ENCODE measurements at regions not wholly inside any gene's neighbourhood (a gene's known extent, or its start where the extent isn't known, plus 50 kb on each side); places are given as distances from the start of the nearest gene placed in this dataset.
A peak's percentile ranks its signal among the peaks of the same experiment; 100 is the strongest.
"Not testable (repeated sequence)": the region's sequence is repeated elsewhere in the genome, so short reads cannot be mapped to it uniquely, and the experiment has no call there.

GRCh38 chr7:142568435-142569097 lies 180.7 kb upstream of the PRSS1 start:
- no peak for DNase-seq

- DNase-seq, result no peak
Observed at GRCh38 chr7:142567201-142568075, 181.8 kb upstream of the PRSS1 start.

GRCh38 chr7:142566271-142566670 lies 183.0 kb upstream of the PRSS1 start:
- no peak for DNase-seq

- not testable (repeated sequence) for DNase-seq
Observed at GRCh38 chr7:142564125-142564524, 185.1 kb upstream of the PRSS1 start.

- DNase-seq, result no peak
Observed at GRCh38 chr7:142563470-142563869, 185.8 kb upstream of the PRSS1 start.

GRCh38 chr7:142562688-142563087 lies 186.6 kb upstream of the PRSS1 start:
- no peak for DNase-seq

GRCh38 chr7:142561396-142561795 lies 187.9 kb upstream of the PRSS1 start:
- DNase-seq, result not testable (repeated sequence)

GRCh38 chr7:142560770-142561169 lies 188.5 kb upstream of the PRSS1 start:
- DNase-seq, result not testable (repeated sequence)

GRCh38 chr7:142560166-142560565 lies 189.1 kb upstream of the PRSS1 start:
- no peak for DNase-seq

- no peak for DNase-seq
Observed at GRCh38 chr7:142557971-142558582, 191.2 kb upstream of the PRSS1 start.

- DNase-seq, result no peak
Observed at GRCh38 chr7:142556740-142557139, 192.5 kb upstream of the PRSS1 start.

- no peak for DNase-seq
Observed at GRCh38 chr7:142554560-142555532, 194.4 kb upstream of the PRSS1 start.

GRCh38 chr7:142553216-142553615 lies 196.1 kb upstream of the PRSS1 start:
- DNase-seq, result no peak

- no peak for DNase-seq
Observed at GRCh38 chr7:142548978-142549377, 200.3 kb upstream of the PRSS1 start.

GRCh38 chr7:142546452-142546851 lies 202.8 kb upstream of the PRSS1 start:
- no peak for DNase-seq

GRCh38 chr7:142542942-142543341 lies 206.3 kb upstream of the PRSS1 start:
- no peak for DNase-seq

GRCh38 chr7:142542105-142542504 lies 207.2 kb upstream of the PRSS1 start:
- no peak for DNase-seq

GRCh38 chr7:142540371-142540770 lies 208.9 kb upstream of the PRSS1 start:
- DNase-seq, result no peak

GRCh38 chr7:142539901-142540300 lies 209.4 kb upstream of the PRSS1 start:
- DNase-seq, result no peak

GRCh38 chr7:142537760-142538159 lies 211.5 kb upstream of the PRSS1 start:
- DNase-seq, result no peak

- DNase-seq, result peak; percentile 48
Observed at GRCh38 chr7:142535123-142535779, 214.0 kb upstream of the PRSS1 start.

All from renal pelvis (tissue), 1 donor.